ENCODE measurements at regions not wholly inside any gene's neighbourhood (a gene's known extent, or its start where the extent isn't known, plus 50 kb on each side); places are given as distances from the start of the nearest gene placed in this dataset.

DNA sequence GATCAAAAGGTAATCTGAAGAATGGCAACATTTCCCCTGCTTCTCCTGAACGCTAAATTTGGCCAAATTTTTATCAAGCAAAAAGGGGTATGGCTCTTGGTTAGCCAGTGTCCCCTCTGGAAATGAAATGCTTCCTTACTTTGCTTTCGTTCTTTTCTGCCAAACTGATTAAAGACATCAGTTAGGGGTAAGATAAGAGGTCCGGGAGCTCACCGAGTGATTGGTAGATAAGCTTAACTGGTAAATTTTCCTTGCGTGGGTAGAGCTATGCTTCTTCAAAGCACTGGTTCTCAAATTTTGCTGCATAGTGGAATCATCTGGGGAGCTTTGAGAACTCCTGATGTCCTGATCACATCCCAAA, 62.7 kb upstream of the MAPRE2 start:
- DNase-seq (ENCODE audit: low spot score) = no peak

DNA sequence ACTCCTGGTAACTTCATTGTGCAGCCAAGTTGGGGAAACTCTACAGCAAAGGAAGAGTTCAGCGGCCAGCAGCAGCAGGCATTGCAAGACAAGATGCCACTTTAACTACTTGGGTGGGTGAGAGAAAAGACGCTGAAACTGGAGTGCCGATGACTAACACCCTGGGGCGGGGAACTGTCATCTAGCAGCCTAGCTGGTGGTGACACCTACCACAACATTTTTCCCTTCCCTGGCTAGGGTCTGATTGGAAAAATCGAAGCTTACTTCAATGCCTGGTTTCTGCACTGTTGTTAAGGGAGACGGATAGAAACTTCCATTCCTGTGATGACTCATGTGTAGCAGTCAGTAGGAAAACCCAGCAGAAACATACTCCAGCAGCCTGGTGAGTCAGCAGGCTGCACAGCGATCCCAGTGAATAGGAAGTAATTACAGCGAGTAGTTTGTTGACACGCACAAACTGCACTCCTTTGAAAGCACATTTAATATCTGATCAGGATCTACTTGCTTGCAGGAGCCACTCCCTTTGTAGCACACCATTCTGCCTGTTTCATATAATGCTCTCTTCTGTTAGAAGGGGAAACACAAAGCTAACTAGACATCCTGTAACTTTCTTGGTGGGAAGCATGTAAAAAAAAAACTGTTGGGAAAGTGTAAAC, 62.1 kb upstream of the MAPRE2 start:
- peak; percentile 90 for DNase-seq (ENCODE audit: low spot score)

DNA sequence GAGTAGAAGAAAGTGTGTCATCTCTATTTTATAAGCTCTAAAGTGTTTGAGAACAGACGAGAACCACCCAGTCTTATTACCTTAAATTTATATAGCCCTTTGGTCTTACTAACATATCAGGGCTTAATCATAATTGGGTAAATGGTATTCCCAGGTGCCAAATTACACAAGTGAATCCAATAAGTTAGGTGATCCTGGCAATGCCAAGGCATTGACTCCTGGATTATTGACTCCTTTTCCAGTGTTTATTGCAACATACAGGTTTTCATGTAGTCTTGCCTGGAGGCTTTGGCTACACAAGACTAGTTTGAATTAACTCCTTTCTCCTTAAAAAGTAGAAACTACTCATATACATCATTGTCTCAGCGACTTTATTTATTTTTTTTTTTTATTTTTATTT, 59.7 kb upstream of the MAPRE2 start:
- DNase-seq (ENCODE audit: low spot score) = no peak

DNA sequence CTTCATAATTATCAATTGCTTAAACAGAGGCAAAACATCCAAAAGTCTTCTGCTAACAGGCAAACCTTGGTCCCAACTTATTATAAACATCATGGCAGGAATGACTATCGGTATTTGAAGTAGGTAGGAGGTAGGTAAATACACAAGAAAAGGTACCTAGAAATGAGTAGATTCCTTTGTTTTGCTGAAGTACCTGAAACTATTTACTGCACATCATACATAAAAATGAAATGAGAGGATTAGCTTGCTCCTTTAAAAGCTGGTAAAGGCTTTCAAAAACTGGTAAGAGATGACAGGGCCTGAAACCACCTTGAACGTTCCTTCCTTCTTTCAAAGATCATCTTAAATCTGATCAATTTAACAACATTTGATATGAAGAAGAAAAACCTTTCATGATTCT, 55.2 kb upstream of the MAPRE2 start:
- no peak for DNase-seq (ENCODE audit: low spot score)

DNA sequence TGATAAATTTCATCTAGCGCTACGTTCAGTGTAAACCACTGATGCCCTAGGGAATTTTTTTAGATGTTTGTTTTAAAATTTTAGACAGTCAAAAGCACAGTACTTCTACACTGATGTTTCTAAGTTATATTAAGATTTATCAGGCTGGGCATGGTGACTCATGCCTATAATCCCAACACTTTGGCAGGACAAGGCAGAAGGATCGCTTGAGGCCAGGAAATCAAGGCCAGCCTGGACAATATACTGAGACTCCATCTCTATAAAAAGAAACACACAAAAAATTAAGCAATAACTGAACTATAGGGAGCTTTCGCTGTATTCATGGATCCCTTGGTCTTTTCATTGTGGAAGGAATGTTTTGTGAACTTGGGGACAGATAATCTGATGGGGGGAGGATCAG, 50.6 kb upstream of the MAPRE2 start:
- no peak for DNase-seq (ENCODE audit: low spot score)

DNA sequence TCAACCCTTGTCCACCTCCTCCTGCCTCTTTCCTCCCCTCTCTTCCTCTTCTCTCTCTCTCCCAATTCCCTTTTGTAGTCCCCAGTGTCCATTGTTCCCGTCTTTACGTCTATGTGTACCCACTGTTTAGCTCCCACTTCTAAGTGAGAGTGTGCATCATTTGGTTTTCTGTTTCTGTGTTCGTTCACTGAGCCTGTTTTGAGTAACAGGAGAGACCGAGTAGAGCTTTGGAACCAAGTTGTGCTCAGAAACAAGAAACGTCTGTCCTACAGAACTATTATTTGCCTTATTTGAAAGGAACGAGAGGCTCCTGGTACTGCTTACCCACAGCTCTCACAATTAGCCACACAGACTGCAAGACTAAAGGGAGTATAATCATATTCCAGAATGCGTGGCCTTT, 50.1 kb upstream of the MAPRE2 start:
- no peak for DNase-seq (ENCODE audit: low spot score)

All from AG08395 (cell line).